WTC11 (cell line): ENCODE measurements at regions not wholly inside any gene's neighbourhood (a gene's known extent, or its start where the extent isn't known, plus 50 kb on each side); places are given as distances from the start of the nearest gene placed in this dataset.

Experiments used
- ATAC-seq: fragments of 200-7000 bp; cut with Tn5 transposase; 2 replicates; pipeline ENCODE4 v1.10.0; 2021; ENCODE audit warnings: mild to moderate bottlenecking, moderate library complexity
- CTCF ChIA-PET: fragments of 300-600 bp; sonication (Branson Sonifier 250); formaldehyde crosslinking; loops from one replicate; lab custom pipeline; 2021; ENCODE audit warnings: antibody characterized with exemption; lab: Charles Lee
- POLR2A ChIA-PET: fragments of 350-600 bp; sonication (Branson Sonifier 250); formaldehyde crosslinking; loops from one replicate; lab custom pipeline; 2021; ENCODE audit warnings: antibody characterized with exemption; lab: Charles Lee
- DNase-seq: peaks from one replicate; pipeline ENCODE4 v3.0.0; 2021; ENCODE audit warnings: low spot score
- H3K27ac Mint-ChIP-seq: 2 replicates; pipeline ENCODE4 v1.8.0; 2021; ENCODE audit warnings: mixed read lengths
- H3K27me3 Mint-ChIP-seq: 2 replicates; pipeline ENCODE4 v1.8.0; 2021; ENCODE audit warnings: low read depth, mild to moderate bottlenecking, moderate library complexity, mixed read lengths
- H3K36me3 Mint-ChIP-seq: 2 replicates; pipeline ENCODE4 v1.8.0; 2021; ENCODE audit warnings: mixed read lengths
- H3K4me1 Mint-ChIP-seq: 2 replicates; pipeline ENCODE4 v1.8.0; 2022; ENCODE audit warnings: mixed read lengths
- H3K4me3 Mint-ChIP-seq: 2 replicates; pipeline ENCODE4 v1.8.0; 2021; ENCODE audit warnings: mild to moderate bottlenecking, moderate library complexity, mixed read lengths
- H3K9me3 Mint-ChIP-seq: 2 replicates; pipeline ENCODE4 v1.8.0; 2021; ENCODE audit warnings: mixed read lengths
- ELF4 ChIP-seq: sonication (generic); formaldehyde crosslinking; IDR thresholded peaks from 2 replicates; pipeline ENCODE4 v1.8.1; 2022; ENCODE audit warnings: low read depth, mild to moderate bottlenecking, moderate library complexity, missing genetic modification reagents
- FOXK1 ChIP-seq: sonication (generic); formaldehyde crosslinking; IDR thresholded peaks from 2 replicates; pipeline ENCODE4 v1.8.0; 2022; ENCODE audit warnings: mild to moderate bottlenecking, moderate library complexity, missing genetic modification reagents
- NFATC4 ChIP-seq: fragments of 250-450 bp; sonication (Bioruptor Pico); IDR thresholded peaks from 2 replicates; pipeline ENCODE4 v1.9.0; 2021; ENCODE audit warnings: mild to moderate bottlenecking
- NR1H2 ChIP-seq: sonication (generic); formaldehyde crosslinking; IDR thresholded peaks from 2 replicates; pipeline ENCODE4 v1.9.0; 2021; ENCODE audit warnings: mild to moderate bottlenecking, moderate library complexity, missing genetic modification reagents
- OVOL2 ChIP-seq: fragments of 250-450 bp; sonication (Bioruptor Pico); IDR thresholded peaks from 2 replicates; pipeline ENCODE4 v1.9.0; 2021; ENCODE audit warnings: mild to moderate bottlenecking, borderline replicate concordance
- TEAD4 ChIP-seq: sonication (generic); formaldehyde crosslinking; IDR thresholded peaks from 2 replicates; pipeline ENCODE4 v1.8.0; 2022; ENCODE audit warnings: mild to moderate bottlenecking, missing genetic modification reagents
- ZBTB21 ChIP-seq: sonication (generic); formaldehyde crosslinking; IDR thresholded peaks from 2 replicates; pipeline ENCODE4 v1.8.1; 2023; ENCODE audit warnings: mild to moderate bottlenecking, missing genetic modification reagents, borderline replicate concordance
- ZNF138 ChIP-seq: sonication (generic); formaldehyde crosslinking; conservative IDR thresholded peaks from 2 replicates; pipeline ENCODE4 v1.8.1; 2022; ENCODE audit warnings: mild to moderate bottlenecking, moderate library complexity, missing genetic modification reagents
- ZNF396 ChIP-seq: fragments of 250-450 bp; sonication (Bioruptor Pico); IDR thresholded peaks from 2 replicates; pipeline ENCODE4 v1.8.0; 2021; ENCODE audit warnings: mild to moderate bottlenecking, moderate library complexity, borderline replicate concordance
- ZNF416 ChIP-seq: fragments of 250-450 bp; sonication (Bioruptor Pico); IDR thresholded peaks from 2 replicates; pipeline ENCODE4 v1.9.0; 2021; ENCODE audit warnings: mild to moderate bottlenecking, inconsistent platforms
- TF ChIP-seq, protein P1 (sequence below): sonication (generic); formaldehyde crosslinking; IDR thresholded peaks from 2 replicates; pipeline ENCODE4 v1.8.1; 2022; ENCODE audit warnings: mild to moderate bottlenecking, moderate library complexity, missing genetic modification reagents
- TF ChIP-seq, protein P2 (sequence below): sonication (generic); formaldehyde crosslinking; IDR thresholded peaks from 2 replicates; pipeline ENCODE4 v1.8.0; 2022; ENCODE audit warnings: mild to moderate bottlenecking, missing genetic modification reagents
- TF ChIP-seq, protein P3 (sequence below): sonication (generic); formaldehyde crosslinking; IDR thresholded peaks from 2 replicates; pipeline ENCODE4 v1.8.1; 2022; ENCODE audit warnings: missing genetic modification reagents, borderline replicate concordance
- TF ChIP-seq, protein P4 (sequence below): sonication (generic); formaldehyde crosslinking; IDR thresholded peaks from 2 replicates; pipeline ENCODE4 v1.8.1; 2023; ENCODE audit warnings: mild to moderate bottlenecking, missing genetic modification reagents
- TF ChIP-seq, protein P5 (sequence below): sonication (generic); formaldehyde crosslinking; IDR thresholded peaks from 2 replicates; pipeline ENCODE4 v1.8.1; 2022; ENCODE audit warnings: low read depth, missing genetic modification reagents, borderline replicate concordance
- TF ChIP-seq, protein P6 (sequence below): sonication (generic); formaldehyde crosslinking; IDR thresholded peaks from 2 replicates; pipeline ENCODE4 v1.8.1; 2023; ENCODE audit warnings: mild to moderate bottlenecking, missing genetic modification reagents, moderate library complexity
- TF ChIP-seq, protein P7 (sequence below): fragments of 250-450 bp; sonication (Bioruptor Pico); IDR thresholded peaks from 2 replicates; pipeline ENCODE4 v1.9.0; 2021; ENCODE audit warnings: mild to moderate bottlenecking
- TF ChIP-seq, protein P8 (sequence below): sonication (generic); formaldehyde crosslinking; IDR thresholded peaks from 2 replicates; pipeline ENCODE4 v1.8.1; 2022; ENCODE audit warnings: mild to moderate bottlenecking, missing genetic modification reagents, moderate library complexity, borderline replicate concordance
- TF ChIP-seq, protein P9 (sequence below): sonication (generic); formaldehyde crosslinking; IDR thresholded peaks from 2 replicates; pipeline ENCODE4 v1.8.0; 2022; ENCODE audit warnings: mild to moderate bottlenecking, missing genetic modification reagents
- TF ChIP-seq, protein P10 (sequence below): fragments of 200-600 bp; IDR thresholded peaks from 2 replicates; pipeline ENCODE4 v1.8.0; 2022; ENCODE audit warnings: antibody characterized with exemption

DNA sequence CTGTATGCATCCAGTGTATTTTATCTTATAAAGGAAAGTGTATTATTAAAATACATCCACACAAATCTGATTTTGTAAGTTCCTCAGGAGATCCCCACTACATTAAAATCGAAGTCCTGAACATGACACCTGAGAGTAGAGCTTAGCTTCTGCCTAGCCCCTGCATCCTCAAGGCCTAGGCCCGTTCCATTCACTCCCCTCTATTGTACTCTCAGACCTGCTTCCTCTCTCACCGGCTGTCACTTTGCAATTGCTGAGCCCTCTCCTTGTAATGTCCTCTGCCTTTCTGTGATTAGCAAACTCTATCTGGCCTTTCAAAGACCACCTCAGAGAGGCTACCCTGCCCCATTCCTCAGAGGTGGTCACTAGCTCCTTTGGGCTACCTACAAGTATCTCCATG is 160.8 kb downstream of the FTCDNL1 start:
- Mint-ChIP-seq H3K9me3 (no peaks in the 10 kb centered on the region; the same call in 1 of the 2 replicates), H3K36me3 (no peaks in the 10 kb centered on the region), H3K4me1 (peaks cover 8% of the 10 kb centered on the region), H3K27me3 (no peaks in the 10 kb centered on the region), H3K4me3 (no peak overlapping the region), H3K27ac (no peak overlapping the region)
- no peak for DNase-seq
- TF ChIP-seq, protein P1, sequence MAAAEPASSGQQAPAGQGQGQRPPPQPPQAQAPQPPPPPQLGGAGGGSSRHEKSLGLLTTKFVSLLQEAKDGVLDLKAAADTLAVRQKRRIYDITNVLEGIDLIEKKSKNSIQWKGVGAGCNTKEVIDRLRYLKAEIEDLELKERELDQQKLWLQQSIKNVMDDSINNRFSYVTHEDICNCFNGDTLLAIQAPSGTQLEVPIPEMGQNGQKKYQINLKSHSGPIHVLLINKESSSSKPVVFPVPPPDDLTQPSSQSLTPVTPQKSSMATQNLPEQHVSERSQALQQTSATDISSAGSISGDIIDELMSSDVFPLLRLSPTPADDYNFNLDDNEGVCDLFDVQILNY, result no peak
- TF ChIP-seq ZNF138 (CRISPR knock-in tag), result no peak
- TF ChIP-seq ZNF416, result no peak
- no peak for TF ChIP-seq TEAD4
- no peak for TF ChIP-seq NR1H2 (CRISPR knock-in tag)
- TF ChIP-seq, protein P2, sequence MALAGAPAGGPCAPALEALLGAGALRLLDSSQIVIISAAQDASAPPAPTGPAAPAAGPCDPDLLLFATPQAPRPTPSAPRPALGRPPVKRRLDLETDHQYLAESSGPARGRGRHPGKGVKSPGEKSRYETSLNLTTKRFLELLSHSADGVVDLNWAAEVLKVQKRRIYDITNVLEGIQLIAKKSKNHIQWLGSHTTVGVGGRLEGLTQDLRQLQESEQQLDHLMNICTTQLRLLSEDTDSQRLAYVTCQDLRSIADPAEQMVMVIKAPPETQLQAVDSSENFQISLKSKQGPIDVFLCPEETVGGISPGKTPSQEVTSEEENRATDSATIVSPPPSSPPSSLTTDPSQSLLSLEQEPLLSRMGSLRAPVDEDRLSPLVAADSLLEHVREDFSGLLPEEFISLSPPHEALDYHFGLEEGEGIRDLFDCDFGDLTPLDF (CRISPR knock-in tag), result no peak
- TF ChIP-seq, protein P3, sequence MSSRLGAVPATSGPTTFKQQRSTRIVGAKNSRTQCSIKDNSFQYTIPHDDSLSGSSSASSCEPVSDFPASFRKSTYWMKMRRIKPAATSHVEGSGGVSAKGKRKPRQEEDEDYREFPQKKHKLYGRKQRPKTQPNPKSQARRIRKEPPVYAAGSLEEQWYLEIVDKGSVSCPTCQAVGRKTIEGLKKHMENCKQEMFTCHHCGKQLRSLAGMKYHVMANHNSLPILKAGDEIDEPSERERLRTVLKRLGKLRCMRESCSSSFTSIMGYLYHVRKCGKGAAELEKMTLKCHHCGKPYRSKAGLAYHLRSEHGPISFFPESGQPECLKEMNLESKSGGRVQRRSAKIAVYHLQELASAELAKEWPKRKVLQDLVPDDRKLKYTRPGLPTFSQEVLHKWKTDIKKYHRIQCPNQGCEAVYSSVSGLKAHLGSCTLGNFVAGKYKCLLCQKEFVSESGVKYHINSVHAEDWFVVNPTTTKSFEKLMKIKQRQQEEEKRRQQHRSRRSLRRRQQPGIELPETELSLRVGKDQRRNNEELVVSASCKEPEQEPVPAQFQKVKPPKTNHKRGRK, result no peak
- no peak for TF ChIP-seq ZBTB21 (CRISPR knock-in tag)
- TF ChIP-seq, protein P4, sequence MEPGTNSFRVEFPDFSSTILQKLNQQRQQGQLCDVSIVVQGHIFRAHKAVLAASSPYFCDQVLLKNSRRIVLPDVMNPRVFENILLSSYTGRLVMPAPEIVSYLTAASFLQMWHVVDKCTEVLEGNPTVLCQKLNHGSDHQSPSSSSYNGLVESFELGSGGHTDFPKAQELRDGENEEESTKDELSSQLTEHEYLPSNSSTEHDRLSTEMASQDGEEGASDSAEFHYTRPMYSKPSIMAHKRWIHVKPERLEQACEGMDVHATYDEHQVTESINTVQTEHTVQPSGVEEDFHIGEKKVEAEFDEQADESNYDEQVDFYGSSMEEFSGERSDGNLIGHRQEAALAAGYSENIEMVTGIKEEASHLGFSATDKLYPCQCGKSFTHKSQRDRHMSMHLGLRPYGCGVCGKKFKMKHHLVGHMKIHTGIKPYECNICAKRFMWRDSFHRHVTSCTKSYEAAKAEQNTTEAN (CRISPR knock-in tag), result no peak
- no peak for TF ChIP-seq NFATC4 (CRISPR knock-in tag)
- TF ChIP-seq, protein P5, sequence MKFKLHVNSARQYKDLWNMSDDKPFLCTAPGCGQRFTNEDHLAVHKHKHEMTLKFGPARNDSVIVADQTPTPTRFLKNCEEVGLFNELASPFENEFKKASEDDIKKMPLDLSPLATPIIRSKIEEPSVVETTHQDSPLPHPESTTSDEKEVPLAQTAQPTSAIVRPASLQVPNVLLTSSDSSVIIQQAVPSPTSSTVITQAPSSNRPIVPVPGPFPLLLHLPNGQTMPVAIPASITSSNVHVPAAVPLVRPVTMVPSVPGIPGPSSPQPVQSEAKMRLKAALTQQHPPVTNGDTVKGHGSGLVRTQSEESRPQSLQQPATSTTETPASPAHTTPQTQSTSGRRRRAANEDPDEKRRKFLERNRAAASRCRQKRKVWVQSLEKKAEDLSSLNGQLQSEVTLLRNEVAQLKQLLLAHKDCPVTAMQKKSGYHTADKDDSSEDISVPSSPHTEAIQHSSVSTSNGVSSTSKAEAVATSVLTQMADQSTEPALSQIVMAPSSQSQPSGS (CRISPR knock-in tag), result no peak
- TF ChIP-seq ZNF396 (CRISPR knock-in tag), result no peak
- TF ChIP-seq, protein P6, sequence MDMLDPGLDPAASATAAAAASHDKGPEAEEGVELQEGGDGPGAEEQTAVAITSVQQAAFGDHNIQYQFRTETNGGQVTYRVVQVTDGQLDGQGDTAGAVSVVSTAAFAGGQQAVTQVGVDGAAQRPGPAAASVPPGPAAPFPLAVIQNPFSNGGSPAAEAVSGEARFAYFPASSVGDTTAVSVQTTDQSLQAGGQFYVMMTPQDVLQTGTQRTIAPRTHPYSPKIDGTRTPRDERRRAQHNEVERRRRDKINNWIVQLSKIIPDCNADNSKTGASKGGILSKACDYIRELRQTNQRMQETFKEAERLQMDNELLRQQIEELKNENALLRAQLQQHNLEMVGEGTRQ (CRISPR knock-in tag), result no peak
- TF ChIP-seq, protein P7, sequence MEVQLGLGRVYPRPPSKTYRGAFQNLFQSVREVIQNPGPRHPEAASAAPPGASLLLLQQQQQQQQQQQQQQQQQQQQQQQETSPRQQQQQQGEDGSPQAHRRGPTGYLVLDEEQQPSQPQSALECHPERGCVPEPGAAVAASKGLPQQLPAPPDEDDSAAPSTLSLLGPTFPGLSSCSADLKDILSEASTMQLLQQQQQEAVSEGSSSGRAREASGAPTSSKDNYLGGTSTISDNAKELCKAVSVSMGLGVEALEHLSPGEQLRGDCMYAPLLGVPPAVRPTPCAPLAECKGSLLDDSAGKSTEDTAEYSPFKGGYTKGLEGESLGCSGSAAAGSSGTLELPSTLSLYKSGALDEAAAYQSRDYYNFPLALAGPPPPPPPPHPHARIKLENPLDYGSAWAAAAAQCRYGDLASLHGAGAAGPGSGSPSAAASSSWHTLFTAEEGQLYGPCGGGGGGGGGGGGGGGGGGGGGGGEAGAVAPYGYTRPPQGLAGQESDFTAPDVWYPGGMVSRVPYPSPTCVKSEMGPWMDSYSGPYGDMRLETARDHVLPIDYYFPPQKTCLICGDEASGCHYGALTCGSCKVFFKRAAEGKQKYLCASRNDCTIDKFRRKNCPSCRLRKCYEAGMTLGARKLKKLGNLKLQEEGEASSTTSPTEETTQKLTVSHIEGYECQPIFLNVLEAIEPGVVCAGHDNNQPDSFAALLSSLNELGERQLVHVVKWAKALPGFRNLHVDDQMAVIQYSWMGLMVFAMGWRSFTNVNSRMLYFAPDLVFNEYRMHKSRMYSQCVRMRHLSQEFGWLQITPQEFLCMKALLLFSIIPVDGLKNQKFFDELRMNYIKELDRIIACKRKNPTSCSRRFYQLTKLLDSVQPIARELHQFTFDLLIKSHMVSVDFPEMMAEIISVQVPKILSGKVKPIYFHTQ (CRISPR knock-in tag), result no peak
- TF ChIP-seq, protein P8, sequence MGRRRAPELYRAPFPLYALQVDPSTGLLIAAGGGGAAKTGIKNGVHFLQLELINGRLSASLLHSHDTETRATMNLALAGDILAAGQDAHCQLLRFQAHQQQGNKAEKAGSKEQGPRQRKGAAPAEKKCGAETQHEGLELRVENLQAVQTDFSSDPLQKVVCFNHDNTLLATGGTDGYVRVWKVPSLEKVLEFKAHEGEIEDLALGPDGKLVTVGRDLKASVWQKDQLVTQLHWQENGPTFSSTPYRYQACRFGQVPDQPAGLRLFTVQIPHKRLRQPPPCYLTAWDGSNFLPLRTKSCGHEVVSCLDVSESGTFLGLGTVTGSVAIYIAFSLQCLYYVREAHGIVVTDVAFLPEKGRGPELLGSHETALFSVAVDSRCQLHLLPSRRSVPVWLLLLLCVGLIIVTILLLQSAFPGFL, result no peak
- no peak for TF ChIP-seq OVOL2 (CRISPR knock-in tag)
- TF ChIP-seq, protein P9, sequence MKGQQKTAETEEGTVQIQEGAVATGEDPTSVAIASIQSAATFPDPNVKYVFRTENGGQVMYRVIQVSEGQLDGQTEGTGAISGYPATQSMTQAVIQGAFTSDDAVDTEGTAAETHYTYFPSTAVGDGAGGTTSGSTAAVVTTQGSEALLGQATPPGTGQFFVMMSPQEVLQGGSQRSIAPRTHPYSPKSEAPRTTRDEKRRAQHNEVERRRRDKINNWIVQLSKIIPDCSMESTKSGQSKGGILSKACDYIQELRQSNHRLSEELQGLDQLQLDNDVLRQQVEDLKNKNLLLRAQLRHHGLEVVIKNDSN (CRISPR knock-in tag), result no peak
- no peak for TF ChIP-seq ELF4 (CRISPR knock-in tag)
- TF ChIP-seq FOXK1 (CRISPR knock-in tag), result no peak
- TF ChIP-seq, protein P10, sequence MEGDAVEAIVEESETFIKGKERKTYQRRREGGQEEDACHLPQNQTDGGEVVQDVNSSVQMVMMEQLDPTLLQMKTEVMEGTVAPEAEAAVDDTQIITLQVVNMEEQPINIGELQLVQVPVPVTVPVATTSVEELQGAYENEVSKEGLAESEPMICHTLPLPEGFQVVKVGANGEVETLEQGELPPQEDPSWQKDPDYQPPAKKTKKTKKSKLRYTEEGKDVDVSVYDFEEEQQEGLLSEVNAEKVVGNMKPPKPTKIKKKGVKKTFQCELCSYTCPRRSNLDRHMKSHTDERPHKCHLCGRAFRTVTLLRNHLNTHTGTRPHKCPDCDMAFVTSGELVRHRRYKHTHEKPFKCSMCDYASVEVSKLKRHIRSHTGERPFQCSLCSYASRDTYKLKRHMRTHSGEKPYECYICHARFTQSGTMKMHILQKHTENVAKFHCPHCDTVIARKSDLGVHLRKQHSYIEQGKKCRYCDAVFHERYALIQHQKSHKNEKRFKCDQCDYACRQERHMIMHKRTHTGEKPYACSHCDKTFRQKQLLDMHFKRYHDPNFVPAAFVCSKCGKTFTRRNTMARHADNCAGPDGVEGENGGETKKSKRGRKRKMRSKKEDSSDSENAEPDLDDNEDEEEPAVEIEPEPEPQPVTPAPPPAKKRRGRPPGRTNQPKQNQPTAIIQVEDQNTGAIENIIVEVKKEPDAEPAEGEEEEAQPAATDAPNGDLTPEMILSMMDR, result no peak
- POLR2A ChIA-PET, result no interaction called here
- ATAC-seq, result peak; percentile 75
- CTCF ChIA-PET, result no interaction called here
